ENCODE measurements at regions not wholly inside any gene's neighbourhood (a gene's known extent, or its start where the extent isn't known, plus 50 kb on each side); places are given as distances from the start of the nearest gene placed in this dataset.
"Not testable (repeated sequence)": the region's sequence is repeated elsewhere in the genome, so short reads cannot be mapped to it uniquely, and the experiment has no call there.

DNA sequence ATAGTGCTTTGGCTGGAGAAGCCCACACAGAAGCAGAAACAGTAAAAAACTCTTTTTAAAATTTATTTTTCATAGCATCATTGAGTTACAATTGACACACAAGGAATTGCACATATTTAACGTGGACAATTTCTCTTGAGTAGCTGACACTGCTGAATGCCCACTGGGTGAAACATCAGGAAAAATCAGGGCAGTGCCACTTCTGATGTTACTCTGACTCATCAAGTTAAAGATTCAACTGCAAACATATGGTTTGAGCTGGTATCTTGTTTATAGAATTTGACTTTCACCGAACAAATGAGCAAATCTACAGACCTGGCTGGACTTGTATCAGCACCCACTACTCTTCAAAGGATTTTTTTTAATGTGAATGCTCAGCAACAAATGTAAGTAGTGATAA is 66.3 kb upstream of the CTSV start:
- DNase-seq (ENCODE audit: extremely low read depth, low read depth) = peak; percentile 11

DNA sequence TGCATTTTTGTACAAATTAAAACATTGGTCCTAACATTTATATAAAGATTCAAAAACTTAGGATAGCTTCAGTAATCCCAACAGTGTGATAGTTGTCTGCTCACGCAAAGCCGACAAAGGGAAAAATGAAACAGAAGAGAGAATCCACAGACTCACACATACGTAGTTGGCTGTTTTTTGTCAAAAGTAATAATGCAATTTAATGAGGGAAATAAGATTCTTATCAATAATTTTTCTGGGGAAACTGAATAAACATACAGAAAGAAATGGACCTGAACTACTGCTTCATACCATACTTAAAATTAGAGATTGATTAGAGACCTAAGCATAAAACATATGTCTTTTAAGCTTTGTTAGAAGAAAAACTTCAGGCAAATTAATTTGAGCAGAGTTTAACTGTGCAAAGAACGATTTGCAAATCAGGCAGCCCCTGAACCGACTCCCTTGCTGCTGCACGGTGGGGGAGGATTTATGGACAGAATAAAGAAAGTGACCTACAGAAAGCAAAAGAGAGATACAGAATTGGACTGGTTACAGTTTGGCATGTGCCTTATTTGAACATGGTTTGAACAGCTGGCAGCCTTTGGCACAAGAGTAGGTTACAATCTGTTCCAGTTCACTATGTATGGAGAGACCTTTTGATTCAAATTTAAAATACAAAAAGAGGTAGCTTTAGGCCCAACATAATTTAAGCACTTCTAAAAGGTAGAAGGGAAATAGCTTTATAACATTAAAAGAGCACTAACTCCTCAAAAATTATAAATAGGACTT is 64.9 kb upstream of the CTSV start:
- DNase-seq (ENCODE audit: extremely low read depth, low read depth) = not testable (repeated sequence)

DNA sequence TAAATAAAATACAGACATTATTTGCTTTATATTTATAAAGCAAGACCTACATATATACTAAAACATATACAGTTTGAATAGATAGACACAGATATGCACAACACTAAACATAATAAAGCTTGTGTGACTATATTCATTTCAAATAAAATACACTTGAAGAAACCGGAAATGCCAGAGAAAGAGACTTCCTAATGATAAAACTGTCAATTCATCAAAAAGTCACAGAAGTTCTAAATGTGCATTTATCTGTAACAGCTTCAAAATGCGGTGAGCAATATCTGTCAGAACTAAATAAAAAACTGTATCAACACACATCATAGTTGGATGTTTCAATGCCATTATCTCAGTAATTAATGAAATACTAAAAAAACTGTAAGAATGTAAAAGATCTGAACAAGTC is 60.6 kb upstream of the CTSV start:
- not testable (repeated sequence) for DNase-seq (ENCODE audit: extremely low read depth, low read depth)

DNA sequence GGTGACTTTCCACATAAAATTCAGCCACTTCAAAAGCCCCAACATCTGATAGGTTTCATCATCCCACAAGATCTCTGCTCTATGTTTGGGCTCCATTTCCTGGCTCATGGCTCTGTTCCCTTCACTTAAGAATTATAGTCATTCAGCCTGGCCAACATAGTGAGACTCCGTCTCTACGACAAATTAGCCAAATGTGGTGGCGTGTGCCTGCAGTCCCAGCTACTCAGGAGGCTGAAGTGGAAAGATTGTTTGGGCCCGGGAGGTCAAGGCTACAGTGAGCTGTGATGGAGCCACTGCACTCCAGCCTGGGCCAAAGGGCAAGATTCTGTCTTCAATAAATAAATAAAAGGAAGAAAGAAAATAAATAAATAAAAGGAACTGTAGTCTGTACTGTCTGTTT is 57.9 kb upstream of the CTSV start:
- DNase-seq (ENCODE audit: extremely low read depth, low read depth) = no peak

DNA sequence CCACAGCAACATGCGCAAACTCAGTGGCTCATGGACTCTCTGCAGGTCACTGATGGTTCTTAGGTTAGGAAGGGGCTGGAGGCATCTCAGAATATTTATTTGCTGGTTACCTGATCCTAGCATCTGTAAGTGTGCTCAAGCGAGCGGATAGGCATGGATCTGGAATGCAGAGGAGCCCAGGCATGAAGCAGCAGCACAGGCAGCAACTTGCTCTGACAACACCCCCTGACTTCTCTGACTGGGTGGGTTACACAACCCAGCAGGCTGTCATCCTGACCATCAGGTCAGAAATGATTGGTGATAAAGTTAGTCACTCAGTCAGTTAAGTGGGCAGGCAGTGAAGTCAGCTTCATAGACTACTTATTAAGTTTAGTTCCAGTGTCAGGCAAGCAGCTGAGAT is 50.4 kb upstream of the CTSV start:
- DNase-seq (ENCODE audit: extremely low read depth, low read depth) = not testable (repeated sequence)

Small RNA genes lying in the stretch of these regions (small RNA-seq; reads per million reads assigned to genes)
- gene RNU6-798P = 0 reads per million in 2 experiments

Data from NCI-H460 (cell line).